NCI-H774 (cell line): ENCODE measurements at regions not wholly inside any gene's neighbourhood (a gene's known extent, or its start where the extent isn't known, plus 50 kb on each side); places are given as distances from the start of the nearest gene placed in this dataset.

Experiments
- DNase-seq: peaks from one replicate; lab custom pipeline; 2025; lab: John Stamatoyannopoulos, UW

DNA sequence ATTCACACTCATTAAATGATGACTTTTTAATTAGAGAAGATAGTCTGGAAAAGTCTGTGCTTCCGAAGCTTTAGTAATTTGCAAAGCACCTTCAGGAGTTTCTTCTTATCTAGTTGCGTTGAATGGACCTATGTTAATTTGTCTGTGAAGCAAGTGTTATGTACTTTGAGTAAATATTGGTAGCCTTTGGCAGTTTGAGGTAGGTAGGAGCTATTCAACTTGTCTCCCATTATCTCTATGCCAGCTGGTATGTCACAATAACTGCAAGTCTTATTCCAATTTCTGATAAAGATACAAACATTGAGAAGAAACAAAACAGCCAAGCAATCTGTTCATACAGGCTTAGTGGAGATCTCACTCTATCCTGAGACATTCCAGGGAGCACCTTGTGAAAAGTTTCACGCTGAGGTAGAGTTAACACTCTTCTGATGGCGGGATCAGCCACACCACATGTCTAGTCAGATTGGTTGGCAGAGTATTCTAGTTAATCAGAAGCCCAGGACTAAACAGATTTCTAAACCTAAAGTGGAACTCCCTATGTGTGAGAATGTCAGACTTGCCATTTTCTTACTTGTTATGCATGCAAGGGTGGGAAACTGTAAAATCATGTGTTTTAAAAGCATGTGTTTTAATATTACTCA, 219.8 kb upstream of the MANEA start:
- no peak for DNase-seq

DNA sequence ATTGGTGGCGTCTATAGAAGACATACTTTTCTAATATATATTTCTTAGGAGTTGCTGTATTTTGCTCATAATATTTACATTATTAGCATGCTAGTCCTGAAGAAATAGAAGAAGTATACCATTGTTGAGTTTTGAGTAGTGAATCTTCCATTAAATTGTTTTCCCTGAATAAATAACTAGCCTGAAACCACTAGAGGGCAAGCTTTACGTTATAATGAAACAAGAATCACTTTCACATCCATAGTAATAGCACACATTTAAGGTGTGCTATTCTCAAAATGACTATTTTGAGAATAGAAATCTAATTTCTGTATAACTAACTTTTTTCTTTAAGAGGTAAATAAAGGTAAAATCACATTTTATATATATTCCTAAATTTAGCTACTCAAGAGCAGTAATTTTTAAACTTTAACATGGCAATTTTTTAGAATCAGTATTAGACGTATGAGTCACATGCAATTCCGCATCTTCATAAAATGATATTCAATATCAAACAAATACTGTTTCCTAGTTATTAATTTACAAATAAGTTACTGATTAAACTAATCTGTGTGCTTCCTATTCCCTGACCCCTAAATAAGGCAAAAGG, 213.2 kb upstream of the MANEA start:
- peak; percentile 40 for DNase-seq

DNA sequence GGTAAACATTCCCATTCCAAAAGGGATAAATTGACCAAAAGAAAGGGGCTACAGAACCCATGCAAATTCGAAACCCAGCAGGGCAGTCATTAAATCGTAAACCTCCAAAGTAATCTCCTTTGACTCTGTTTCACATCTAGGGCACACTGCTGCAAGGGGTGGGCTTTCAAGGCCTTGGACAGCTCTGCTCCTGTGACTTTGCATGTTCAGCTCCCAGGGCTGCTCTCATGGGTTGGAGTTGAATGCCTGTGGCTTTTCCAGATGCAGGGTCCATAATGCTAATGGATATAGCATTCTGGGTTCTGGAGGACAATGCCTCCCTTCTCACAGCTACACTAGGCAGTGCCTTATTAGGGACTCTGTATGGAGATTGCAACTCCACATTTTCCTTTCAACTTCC, 211.9 kb upstream of the MANEA start:
- DNase-seq: no peak

DNA sequence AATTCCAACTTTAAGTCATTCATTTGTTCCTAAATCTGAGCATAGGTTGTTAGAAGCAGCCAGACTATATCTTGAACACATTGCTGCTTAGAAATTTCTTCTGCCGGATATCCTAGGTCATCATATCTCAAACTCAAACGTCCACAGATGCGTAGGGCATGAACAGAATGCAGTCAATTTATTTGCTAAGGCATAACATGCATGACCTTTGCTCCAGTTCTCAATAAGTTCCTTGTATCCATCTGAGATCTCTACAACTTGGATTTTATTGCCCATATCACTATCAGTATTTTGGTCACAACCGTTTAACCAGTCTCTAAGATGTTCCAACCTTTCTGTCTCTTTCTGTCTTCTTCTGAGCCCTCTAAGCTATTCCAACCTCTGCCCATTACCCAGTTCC, 210.9 kb upstream of the MANEA start:
- no peak for DNase-seq

DNA sequence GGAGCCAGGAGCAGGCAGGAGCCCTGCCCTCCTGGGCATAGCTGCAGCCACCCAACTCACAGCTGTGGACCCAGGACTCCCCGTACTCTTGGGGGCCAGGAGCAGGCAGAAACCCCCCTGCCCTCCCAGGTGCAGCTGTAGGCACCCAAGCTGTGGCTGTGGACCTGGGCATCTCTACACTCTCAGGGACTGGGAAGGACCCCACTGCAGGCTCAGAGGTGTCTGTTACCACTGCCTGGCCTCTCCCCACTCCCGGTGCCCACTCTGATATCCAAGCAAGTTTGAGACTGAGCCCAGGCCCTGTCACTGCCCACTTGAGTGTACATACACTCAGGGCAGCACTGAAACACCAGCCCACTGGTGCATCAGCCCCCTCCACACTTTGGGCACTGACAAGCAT, 193.5 kb upstream of the MANEA start:
- DNase-seq: no peak

DNA sequence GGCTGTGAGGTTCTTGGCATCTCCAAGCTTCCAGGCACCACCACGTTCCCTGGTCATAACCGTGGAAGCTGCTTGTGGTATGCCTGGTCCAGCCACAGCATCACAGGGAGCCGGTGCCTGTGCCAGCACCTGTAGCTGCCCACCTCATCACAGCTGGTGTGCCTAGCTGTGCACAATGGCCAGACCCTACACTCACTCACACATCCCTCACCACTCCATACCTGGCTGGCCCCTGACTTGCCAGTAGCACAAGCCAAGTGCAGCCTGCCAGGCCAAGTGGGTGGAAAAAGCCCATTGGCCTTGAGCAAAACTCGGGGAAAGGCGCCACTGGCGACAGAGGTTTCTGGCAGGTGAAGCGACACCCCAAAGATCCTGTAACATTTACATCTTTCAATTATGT, 192.3 kb upstream of the MANEA start:
- DNase-seq: no peak

DNA sequence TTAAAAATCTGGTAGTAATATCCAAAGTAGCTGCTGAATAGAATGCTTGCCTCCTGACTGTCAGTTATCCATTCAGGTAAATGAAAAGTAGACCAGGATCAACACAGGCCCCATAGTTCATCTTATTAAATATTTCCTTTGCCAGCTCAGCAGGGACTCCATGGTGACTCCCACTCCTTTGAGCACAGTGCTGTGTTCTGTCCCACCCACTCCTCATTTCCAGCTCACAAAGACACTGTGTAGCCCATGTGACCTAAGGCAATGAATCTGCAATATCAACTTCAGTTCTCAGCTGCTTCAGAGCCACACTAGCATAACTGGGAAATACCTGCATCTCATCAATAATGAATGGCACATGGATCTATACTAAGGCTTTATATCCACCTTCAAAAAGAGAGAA, 189.5 kb upstream of the MANEA start:
- DNase-seq: no peak

DNA sequence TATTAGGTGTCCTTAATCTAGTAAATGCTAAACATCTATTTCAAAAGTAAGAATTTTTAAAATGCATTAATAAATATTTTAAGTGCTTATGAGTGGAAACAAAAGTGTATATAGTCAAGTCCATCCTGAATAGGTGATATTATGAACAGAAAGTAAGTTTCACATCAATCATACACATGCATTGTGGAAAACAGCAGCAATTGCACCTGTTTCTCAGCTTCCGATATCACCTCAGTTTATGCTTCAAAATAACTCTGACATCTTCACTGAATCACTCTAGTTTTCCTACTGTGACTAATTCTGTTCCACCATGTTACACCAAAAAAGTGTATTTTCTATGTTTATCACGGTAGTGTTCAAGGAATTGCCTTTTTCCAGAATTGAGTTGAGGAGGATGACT, 172.6 kb upstream of the MANEA start:
- no peak for DNase-seq

DNA sequence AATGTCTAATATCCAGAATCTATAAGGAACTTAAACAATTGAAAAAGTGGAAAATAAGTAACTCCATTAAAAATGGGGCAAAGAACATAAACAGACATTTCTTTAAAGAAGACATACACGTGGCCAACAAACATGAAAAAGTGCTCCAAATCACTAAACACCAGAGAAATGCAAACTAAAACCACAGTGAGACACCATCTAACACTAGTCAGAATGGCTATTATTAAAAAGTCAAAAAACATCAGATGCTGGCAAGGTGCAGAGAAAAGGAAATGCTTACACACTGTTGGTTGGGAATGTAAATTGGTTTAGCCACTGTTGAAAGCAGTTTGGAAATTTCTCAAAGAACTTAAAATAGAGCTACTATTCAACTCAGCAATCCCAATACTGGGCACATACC, 169.2 kb upstream of the MANEA start:
- DNase-seq: no peak

DNA sequence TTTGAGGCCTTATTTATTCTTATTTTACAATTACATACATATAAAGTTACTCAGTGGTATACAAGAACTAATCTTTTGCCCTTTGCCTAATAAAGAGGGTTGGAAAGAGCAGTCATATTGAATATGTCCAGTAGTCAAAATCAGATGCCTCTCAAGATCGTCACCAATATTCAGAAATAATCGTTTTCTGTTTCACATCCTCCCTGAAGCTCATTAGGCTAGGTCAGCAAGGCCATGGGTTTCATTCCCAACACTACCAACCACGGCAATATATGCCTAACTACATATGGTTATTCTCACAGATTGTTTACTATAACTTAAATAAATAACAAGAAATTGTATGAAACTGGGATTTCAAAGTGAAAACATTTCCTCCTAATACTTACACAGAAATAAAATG, 167.2 kb upstream of the MANEA start:
- no peak for DNase-seq

DNA sequence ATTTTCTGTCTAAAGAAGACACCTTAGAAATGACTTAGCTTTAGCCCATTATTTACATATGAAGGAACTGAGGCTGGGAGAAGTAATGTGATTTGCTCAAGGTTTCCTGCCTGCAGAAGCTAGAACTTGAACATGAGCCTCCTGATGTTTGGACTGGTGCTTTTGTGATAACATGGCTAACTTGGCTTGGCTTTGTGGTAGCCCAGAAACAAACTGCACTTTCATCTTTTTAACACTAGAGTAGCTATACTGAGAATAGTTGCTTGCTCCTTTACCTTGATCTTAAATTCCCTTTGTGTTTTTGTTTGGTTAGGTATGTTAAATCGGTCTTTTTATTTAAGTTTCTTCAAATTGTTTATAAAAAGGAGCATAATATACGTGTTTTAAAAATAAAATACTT, 163.5 kb upstream of the MANEA start:
- no peak for DNase-seq

DNA sequence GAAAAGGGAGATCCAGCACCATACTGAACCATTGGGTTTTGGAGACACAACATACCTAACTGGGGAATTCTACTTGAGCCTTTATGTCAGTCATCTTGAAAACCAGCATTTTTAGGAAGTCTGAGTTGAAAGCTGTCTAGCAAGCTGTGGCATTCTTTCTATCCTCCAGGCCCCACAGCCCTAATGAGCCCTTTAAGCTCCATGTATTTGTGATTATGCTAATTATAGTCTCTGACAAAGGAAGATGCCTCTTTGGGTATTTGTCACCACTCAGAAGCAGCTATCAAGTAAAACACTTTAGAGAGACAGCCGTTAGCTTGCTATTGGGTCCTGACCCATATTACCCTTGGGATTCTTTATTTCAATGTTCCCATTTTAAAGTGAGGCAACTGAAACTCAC, 159.5 kb upstream of the MANEA start:
- DNase-seq: no peak

DNA sequence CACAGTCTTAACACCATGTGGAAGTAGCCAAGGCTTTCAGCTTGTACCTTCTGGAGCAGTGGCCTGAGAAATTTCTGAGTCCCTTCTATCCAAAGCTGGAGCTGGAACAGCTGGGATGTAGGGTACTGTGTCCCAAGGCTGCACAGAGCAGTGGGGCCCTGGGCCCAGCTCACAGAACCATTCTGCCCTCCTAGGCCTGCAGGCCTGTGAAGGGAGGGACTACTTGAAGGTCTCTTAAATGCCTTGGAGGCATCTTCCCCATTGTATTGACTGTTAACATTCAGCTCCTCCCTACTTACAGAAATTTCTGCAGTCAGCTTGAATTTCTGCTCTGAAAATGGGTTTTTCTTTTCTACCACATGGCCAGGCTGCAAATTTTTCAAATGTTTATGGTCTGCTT, 156.5 kb upstream of the MANEA start:
- DNase-seq: no peak

DNA sequence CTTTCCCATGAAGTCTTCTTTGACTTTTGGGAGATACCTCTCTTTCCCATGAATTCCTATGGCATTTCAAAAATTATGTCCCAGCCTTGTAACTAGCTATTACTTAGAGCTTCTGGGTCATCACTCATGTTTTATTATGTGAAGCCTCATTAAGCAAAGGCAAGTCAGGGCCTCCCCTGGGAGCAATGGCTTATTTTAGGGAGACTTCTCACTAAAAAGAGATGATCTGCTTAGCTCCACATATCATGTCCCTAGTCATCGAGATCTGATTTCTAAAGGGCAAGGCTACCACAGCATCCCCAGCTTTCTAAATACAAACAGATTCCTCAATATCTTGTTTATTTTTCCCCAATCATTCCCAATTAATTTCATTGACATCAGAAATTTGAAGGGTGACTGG, 154.0 kb upstream of the MANEA start:
- no peak for DNase-seq

DNA sequence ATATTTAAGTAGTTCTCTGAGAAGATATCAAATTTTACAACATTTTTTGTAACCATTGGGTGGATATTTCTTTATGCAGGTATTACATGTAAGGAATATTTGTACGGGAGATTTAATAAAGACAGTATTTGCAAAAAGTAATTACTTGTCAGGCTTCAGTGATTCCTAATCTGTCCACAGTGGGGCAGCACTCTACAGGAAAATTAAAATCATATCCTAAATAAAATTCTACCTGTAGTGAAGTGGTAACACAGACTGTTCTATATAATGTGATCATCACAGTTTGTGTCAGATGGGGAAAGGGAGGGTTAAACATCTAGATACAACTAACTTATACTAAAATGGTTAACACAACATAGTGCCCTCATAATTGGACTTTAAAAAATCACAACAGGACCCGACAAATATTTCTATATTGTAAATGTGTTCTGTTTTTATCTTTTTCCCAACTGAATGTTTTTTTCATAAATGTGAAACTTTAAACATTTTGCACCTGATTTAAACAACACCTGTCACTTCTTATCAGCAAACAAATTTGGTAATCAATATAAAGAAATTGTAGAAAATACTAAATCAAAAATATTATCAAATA, 145.6 kb upstream of the MANEA start:
- DNase-seq: peak; percentile 56

DNA sequence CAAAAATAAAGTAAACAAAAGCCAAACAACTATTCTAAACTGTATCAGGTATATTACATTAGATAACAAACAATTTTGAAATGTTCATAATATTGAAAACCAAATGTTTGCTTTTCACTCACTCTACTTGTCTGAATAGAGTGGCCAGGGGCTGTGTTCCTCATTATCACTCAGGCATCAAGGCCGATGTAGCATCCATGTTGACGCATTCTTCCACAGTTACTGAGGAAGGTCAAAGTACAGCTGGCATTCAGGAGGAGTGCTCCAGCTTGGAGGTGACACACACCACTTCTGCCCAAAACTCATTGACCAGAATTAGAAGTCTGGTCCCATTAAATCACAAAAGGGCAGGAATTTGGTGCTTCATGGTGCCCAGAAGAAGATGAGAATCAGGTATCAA, 137.6 kb upstream of the MANEA start:
- DNase-seq: no peak

DNA sequence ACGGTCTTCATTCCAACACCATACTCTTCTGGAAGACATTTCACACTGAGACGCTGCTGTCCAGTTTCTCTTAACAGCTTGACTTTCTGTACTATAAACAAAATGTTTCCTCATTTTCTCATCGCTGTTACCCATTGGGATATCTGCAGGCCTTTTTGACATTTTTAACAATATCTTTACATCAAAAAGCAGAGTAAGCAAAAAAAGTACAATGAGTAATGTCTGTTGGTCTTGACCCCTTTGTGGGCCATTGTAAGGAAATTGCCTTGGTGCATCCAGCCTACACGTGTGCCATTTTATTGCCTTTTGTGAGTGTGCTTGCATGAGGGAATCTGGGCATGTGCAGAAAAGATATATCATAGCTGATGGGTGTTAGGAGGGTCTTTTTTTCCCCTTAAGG, 129.1 kb upstream of the MANEA start:
- DNase-seq: no peak

DNA sequence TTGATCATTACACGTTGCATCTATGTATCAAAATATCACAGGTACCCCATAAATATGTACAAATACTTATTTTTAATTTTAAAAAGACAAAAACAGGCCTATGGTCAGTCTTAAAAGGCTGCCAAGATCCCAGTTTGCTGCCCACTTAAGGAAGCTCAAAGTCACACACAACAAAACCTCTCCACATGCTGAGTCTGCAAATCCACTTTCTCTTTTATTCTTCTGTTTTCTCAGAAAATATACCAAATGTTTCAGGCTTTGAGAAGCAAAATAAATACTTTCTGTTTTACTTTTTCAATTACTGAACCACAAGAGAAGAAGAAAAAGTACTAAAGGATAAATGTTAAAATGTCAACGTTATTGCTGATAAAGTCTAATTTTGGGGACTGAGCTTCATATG, 107.8 kb upstream of the MANEA start:
- DNase-seq: no peak

DNA sequence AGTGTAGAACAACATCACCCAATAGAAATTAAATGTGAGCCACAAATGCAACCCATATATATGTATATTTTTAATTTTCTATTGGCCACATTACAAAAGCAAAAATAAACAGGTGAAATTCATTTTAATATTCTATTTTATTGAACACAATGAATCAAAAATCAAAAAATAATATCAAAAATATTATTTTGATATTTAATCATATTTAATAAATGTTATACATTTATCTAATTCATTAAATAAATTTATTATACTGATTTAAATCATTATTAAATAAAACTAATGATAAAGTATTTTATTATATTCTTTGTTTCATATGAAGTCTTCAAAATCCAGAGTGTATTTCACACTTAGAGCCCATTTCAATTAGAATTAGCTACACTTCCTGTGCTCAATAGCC, 98.4 kb upstream of the MANEA start:
- DNase-seq: no peak

DNA sequence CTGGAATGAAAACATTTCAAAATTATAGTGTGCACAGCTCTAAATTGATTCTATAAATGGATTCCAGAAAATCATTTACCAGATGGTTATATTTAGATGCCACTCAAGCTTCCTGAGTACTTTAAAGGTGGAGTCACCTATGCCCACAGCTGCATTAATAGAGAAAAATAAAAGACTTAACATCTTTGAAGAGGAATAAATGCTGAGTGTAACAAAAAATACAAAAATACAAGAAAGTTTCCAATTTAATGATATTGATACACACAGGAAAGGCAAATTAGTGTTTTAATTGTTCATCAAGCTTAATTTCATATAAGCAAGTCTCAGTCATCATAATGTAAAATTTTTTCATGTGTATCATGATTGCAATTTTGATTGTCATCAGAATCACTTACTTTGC, 89.5 kb upstream of the MANEA start:
- no peak for DNase-seq

DNA sequence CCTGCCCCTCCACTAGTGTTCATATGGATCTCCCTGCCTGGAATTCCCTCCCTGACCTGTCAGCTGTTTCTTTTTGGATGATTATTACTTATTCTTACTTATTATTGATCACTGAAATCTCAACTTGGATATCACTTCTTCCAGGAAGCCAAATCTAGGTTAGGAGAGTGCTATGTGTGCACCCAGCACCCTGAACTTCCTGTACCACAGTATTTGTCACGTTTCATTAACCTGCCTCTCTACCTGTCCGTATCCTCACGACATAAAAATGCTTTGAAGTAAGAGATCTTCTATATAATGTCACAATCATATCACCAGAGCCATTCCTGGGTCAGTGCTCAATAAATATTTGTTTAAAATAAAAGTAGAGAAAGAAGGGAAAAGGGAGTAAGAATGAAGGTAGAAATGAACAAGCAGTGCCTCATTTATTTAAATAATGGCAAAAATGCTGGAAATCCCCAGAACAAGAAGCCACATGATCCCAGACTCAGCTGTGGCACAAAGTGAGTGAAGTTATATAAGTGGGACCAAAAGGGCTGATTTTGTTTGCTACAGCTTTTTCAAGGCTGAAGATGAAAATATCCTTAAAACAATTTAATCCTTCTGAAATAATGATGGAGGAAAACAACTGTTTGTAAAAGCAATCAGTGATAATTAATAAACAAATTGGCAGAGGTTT, 88.0 kb upstream of the MANEA start:
- DNase-seq: no peak

DNA sequence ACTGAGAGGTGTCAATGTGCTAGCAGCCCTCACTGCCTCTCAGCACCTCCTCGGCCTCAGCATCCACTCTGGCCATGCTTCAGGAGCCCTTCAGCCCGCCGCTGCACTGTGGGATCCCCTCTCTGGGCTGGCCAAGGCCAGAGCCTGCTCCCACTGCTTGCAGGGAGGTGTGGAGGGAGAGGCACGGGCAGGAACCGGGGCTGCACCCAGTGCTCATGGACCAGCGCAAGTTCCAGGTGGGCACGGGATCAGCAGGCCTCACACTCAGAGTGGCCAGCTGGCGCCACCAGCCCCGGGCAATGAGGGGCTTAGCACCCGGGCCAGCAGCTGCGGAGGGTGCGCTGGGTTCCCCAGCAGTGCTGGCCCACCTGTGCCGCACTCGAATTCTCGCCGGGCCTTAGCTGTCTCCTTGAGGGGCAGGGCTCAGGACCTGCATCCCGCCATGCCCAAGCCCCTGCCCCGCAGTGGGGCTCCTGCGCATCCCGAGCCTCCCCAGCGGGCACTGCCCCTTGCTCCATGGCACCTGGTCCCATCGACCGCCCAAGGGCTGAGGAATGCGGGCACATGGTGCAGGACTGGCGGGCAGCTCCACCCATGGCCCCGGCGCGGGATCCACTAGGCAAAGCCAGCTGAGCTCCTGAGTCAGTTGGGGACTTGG, 80.4 kb upstream of the MANEA start:
- DNase-seq: no peak
